Smooth muscle cell (in vitro differentiated cells): ENCODE measurements at regions not wholly inside any gene's neighbourhood (a gene's known extent, or its start where the extent isn't known, plus 50 kb on each side); places are given as distances from the start of the nearest gene placed in this dataset.

Source experiments
- DNase-seq: peaks from one replicate; lab custom pipeline; 2025; ENCODE audit not compliant: unreplicated experiment; lab: John Stamatoyannopoulos, UW
- H2AFZ ChIP-seq: fragments of 200-600 bp; sonication (generic); 2 replicates; pipeline ENCODE4 v1.6.0; 2016; ENCODE audit warnings: antibody characterized with exemption, low read depth, mild to moderate bottlenecking
- H3F3A ChIP-seq: fragments of 200-600 bp; sonication (generic); 2 replicates; pipeline ENCODE4 v1.6.0; 2017; ENCODE audit warnings: antibody characterized with exemption, low read depth
- H3K27ac ChIP-seq: fragments of 200-600 bp; sonication (generic); 2 replicates; pipeline ENCODE4 v1.5.1; 2016; ENCODE audit warnings: low read depth, mild to moderate bottlenecking
- H3K27me3 ChIP-seq: fragments of 200-600 bp; sonication (generic); 2 replicates; pipeline ENCODE4 v1.6.1; 2016; ENCODE audit warnings: low read depth, mild to moderate bottlenecking
- H3K36me3 ChIP-seq: fragments of 200-600 bp; sonication (generic); 2 replicates; pipeline ENCODE4 v1.5.1; 2016; ENCODE audit warnings: low read depth
- H3K4me1 ChIP-seq: fragments of 200-600 bp; sonication (generic); 2 replicates; pipeline ENCODE4 v1.5.1; 2016; ENCODE audit warnings: low read depth
- H3K4me2 ChIP-seq: fragments of 200-600 bp; sonication (generic); 2 replicates; pipeline ENCODE4 v1.6.0; 2016; ENCODE audit warnings: mild to moderate bottlenecking
- H3K4me3 ChIP-seq: fragments of 200-600 bp; sonication (generic); 2 replicates; pipeline ENCODE4 v1.5.1; 2016; ENCODE audit warnings: mild to moderate bottlenecking
- H3K79me2 ChIP-seq: fragments of 200-600 bp; sonication (generic); 2 replicates; pipeline ENCODE4 v1.6.0; 2016; ENCODE audit warnings: low read depth, mild to moderate bottlenecking
- H3K9ac ChIP-seq: fragments of 200-600 bp; sonication (generic); 2 replicates; pipeline ENCODE4 v1.6.0; 2016; ENCODE audit warnings: low read depth
- H3K9me3 ChIP-seq: fragments of 200-600 bp; sonication (generic); replicated peaks from 2 replicates; pipeline ENCODE4 v1.5.1; 2016; ENCODE audit warnings: low read depth
- H4K20me1 ChIP-seq: fragments of 200-600 bp; sonication (generic); 2 replicates; pipeline ENCODE4 v1.6.0; 2016; ENCODE audit warnings: low read depth
- WGBS: methylation state at CpG from one replicate; pipeline ENCODE4 v1.1.7; 2016; ENCODE audit warnings: low lambda C conversion rate; 5-methylcytosine and 5-hydroxymethylcytosine counted together
- TF ChIP-seq, protein P1 (sequence below): fragments of 200-600 bp; sonication (generic); IDR thresholded peaks from 2 replicates; pipeline ENCODE4 v1.5.1; 2017; ENCODE audit warnings: borderline replicate concordance, mild to moderate bottlenecking, antibody characterized with exemption; ENCODE audit not compliant: insufficient read depth, poor library complexity, severe bottlenecking

DNA sequence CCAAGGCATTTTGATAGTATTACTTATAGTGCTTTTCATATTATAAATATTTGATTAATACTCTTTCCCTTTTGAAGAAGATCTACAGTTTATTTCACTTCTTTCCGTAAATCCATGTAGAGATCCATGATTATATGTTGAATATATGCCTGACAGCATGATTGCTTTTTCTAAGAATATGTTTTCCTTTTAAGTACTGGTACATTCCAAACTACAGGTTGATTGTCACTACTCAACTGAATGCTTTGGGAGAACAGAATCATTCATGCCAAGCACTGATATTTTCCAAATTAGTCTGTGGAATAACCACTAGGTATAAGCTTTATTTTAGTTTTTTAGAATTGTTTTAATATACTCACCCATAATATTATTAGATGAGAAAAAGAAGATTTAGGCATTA lies 330.2 kb downstream of the BCKDHB start:
- Histone ChIP-seq H3K4me3 (no peak overlapping the region), H3K79me2 (no peaks in the 10 kb centered on the region), H4K20me1 (no peaks in the 10 kb centered on the region), H3K36me3 (no peaks in the 10 kb centered on the region), H3K27me3 (no peaks in the 10 kb centered on the region), H3K27ac (no peak overlapping the region), H3K9me3 (no peaks in the 10 kb centered on the region), H3K9ac (no peak overlapping the region), H3K4me2 (no peak overlapping the region), H2AFZ (no peak overlapping the region), H3F3A (no peaks in the 10 kb centered on the region), H3K4me1 (peaks cover 46% of the 10 kb centered on the region)
- no peak for DNase-seq
- TF ChIP-seq, protein P1, sequence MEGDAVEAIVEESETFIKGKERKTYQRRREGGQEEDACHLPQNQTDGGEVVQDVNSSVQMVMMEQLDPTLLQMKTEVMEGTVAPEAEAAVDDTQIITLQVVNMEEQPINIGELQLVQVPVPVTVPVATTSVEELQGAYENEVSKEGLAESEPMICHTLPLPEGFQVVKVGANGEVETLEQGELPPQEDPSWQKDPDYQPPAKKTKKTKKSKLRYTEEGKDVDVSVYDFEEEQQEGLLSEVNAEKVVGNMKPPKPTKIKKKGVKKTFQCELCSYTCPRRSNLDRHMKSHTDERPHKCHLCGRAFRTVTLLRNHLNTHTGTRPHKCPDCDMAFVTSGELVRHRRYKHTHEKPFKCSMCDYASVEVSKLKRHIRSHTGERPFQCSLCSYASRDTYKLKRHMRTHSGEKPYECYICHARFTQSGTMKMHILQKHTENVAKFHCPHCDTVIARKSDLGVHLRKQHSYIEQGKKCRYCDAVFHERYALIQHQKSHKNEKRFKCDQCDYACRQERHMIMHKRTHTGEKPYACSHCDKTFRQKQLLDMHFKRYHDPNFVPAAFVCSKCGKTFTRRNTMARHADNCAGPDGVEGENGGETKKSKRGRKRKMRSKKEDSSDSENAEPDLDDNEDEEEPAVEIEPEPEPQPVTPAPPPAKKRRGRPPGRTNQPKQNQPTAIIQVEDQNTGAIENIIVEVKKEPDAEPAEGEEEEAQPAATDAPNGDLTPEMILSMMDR: no peak
- WGBS: 95% methylated on average over 1 of the region's 1 CpG

DNA sequence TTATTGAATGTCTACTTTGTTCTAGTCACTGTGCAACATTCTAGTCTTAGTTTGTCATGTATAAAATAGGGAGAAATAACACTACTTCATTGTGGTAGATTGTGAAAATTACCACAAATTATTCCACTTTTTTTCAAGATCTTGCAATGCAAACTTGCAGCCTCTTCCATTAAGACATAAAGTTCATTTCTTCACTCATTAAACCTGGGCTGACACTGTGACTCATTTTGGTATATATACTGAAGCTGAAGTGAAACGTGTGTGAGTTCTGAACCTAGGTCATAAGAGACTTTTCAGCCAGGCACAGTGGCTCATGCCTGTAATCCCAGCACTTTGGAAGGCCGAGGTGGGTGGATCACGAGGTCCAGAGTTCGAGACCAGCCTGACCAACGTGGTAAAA lies 329.0 kb downstream of the BCKDHB start:
- Histone ChIP-seq H3K36me3 (no peaks in the 10 kb centered on the region), H3K4me2 (no peak overlapping the region), H3K4me1 (peaks cover 46% of the 10 kb centered on the region), H3K4me3 (no peak overlapping the region), H3K27ac (no peak overlapping the region), H3K27me3 (no peaks in the 10 kb centered on the region), H3F3A (no peaks in the 10 kb centered on the region), H2AFZ (no peak overlapping the region), H4K20me1 (no peaks in the 10 kb centered on the region), H3K9ac (no peak overlapping the region), H3K9me3 (no peaks in the 10 kb centered on the region), H3K79me2 (no peaks in the 10 kb centered on the region)
- no peak for DNase-seq
- WGBS: 84% methylated on average over 5 of the region's 5 CpGs
- TF ChIP-seq, protein P1: no peak

DNA sequence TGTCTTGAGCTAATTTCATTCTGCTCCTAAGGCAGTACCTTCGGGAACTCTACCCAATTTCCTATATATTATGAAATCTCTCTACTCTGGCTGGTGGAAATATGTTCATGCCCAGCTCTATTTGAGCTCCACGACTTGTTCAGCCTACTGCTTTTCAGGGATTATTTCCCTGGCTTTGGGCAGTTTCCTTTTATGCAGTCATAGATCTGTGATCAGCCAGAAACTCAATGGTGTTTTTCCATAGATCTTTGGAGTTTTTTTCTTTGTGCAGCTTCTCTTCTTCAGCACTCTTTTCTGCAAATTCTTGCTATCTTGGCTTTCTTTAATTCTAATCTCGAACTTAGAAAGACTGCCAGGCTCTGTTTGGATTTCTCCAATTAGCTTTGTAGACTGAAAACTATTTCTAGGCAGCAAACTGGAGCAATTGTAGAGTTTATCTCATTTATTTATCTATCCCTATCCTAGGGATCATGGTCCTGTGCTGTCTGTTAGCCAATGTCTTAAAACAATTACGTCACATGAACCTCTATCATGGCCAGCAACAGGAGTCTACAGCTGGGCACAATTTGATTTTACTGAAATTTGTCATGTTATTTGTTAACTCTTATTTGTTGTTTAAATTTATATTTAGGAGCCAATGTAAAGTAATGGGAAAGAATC lies 328.4 kb downstream of the BCKDHB start:
- Histone ChIP-seq H3K4me1 (peaks cover 44% of the 10 kb centered on the region), H3K9me3 (no peaks in the 10 kb centered on the region), H3K9ac (no peak overlapping the region), H4K20me1 (no peaks in the 10 kb centered on the region), H3K36me3 (no peaks in the 10 kb centered on the region), H3F3A (no peaks in the 10 kb centered on the region), H2AFZ (no peak overlapping the region), H3K79me2 (no peaks in the 10 kb centered on the region), H3K27ac (peak overlapping the region; percentile 13), H3K4me3 (no peak overlapping the region), H3K27me3 (no peaks in the 10 kb centered on the region), H3K4me2 (no peak overlapping the region)
- TF ChIP-seq, protein P1: no peak
- no peak for DNase-seq
- 44% methylated on average over 4 of the region's 4 CpGs for WGBS

DNA sequence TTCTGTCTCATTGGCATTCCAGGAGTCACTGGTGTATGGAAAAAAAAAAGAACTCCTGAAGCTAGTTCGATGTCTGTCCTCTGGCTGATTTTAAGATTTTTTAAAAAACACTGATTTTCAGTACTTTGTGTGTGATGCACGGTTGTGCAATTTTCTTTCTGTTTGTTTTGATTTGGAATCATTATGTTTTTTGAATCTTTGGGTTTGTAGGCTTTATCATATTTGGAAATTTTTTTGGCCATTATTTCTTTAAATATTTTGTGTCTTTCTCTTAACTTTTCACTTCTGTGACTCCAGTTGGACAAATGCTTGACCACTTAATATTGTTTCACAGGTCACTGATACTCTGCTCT lies 327.2 kb downstream of the BCKDHB start:
- TF ChIP-seq, protein P1: no peak
- Histone ChIP-seq H2AFZ (no peak overlapping the region), H3K27ac (no peak overlapping the region), H3F3A (no peaks in the 10 kb centered on the region), H3K9ac (no peak overlapping the region), H3K36me3 (no peaks in the 10 kb centered on the region), H3K9me3 (no peaks in the 10 kb centered on the region), H3K4me1 (peaks cover 32% of the 10 kb centered on the region), H3K4me2 (no peak overlapping the region), H3K4me3 (no peak overlapping the region), H4K20me1 (no peaks in the 10 kb centered on the region), H3K27me3 (no peaks in the 10 kb centered on the region), H3K79me2 (no peaks in the 10 kb centered on the region)
- WGBS: 77% methylated on average over 2 of the region's 2 CpGs
- DNase-seq: no peak
